Osteoblast (primary cell): ENCODE measurements at regions not wholly inside any gene's neighbourhood (a gene's known extent, or its start where the extent isn't known, plus 50 kb on each side); places are given as distances from the start of the nearest gene placed in this dataset.
A peak's percentile ranks its signal among the peaks of the same experiment; 100 is the strongest.

Source experiments
- DNase-seq: peaks from one replicate; pipeline ENCODE4 v3.0.0; 2011; ENCODE audit warnings: low spot score, mixed read lengths; ENCODE audit not compliant: insufficient read length; ENCODE audit errors: missing footprints
- H2AFZ ChIP-seq: 2 replicates; pipeline ENCODE4 v1.6.0; 2011; ENCODE audit warnings: mild to moderate bottlenecking, low read length
- H3K27ac ChIP-seq: 2 replicates; pipeline ENCODE4 v1.5.1; 2011; ENCODE audit warnings: mild to moderate bottlenecking, low read depth, low read length, moderate library complexity
- H3K27me3 ChIP-seq: 2 replicates; pipeline ENCODE4 v1.6.0; 2012; ENCODE audit warnings: mild to moderate bottlenecking, control low read depth, inconsistent platforms, low read length, moderate library complexity; ENCODE audit not compliant: insufficient read depth
- H3K36me3 ChIP-seq: 2 replicates; pipeline ENCODE4 v1.5.1; 2011; ENCODE audit warnings: mild to moderate bottlenecking, low read length, control low read depth, moderate library complexity; ENCODE audit not compliant: insufficient read depth
- H3K4me1 ChIP-seq: 2 replicates; pipeline ENCODE4 v1.5.1; 2011; ENCODE audit warnings: mild to moderate bottlenecking, low read length, control low read depth, moderate library complexity; ENCODE audit not compliant: insufficient read depth
- H3K4me2 ChIP-seq: 2 replicates; pipeline ENCODE4 v1.6.0; 2011; ENCODE audit warnings: mild to moderate bottlenecking, low read length; ENCODE audit not compliant: insufficient read depth
- H3K4me3 ChIP-seq: fragments of 200-600 bp; sonication (generic); 3 replicates; pipeline ENCODE4 v1.5.1; 2012; ENCODE audit warnings: mild to moderate bottlenecking, low read length, inconsistent platforms; ENCODE audit not compliant: insufficient read depth
- H3K79me2 ChIP-seq: 2 replicates; pipeline ENCODE4 v1.6.0; 2012; ENCODE audit warnings: mild to moderate bottlenecking, low read length, control low read depth, inconsistent platforms; ENCODE audit not compliant: insufficient read depth
- H3K9me3 ChIP-seq: 2 replicates; pipeline ENCODE4 v1.5.1; 2011; ENCODE audit warnings: low read depth, low read length, control low read depth
- H4K20me1 ChIP-seq: 2 replicates; pipeline ENCODE4 v1.6.0; 2012; ENCODE audit warnings: mild to moderate bottlenecking, low read length, control low read depth; ENCODE audit not compliant: insufficient read depth
- CTCF ChIP-seq: IDR thresholded peaks from 2 replicates; pipeline ENCODE4 v1.5.1; 2011; ENCODE audit warnings: mild to moderate bottlenecking, low read depth, low read length, moderate library complexity; ENCODE audit errors: extremely low read depth

GRCh38 chr4:3372933-3373465 is 68.8 kb upstream of the HGFAC start:
- Histone ChIP-seq H2AFZ (no peak overlapping the region), H3K27ac (no peak overlapping the region), H4K20me1 (peaks cover 15% of the 10 kb centered on the region), H3K4me1 (peaks cover 26% of the 10 kb centered on the region), H3K27me3 (no peaks in the 10 kb centered on the region), H3K36me3 (no peaks in the 10 kb centered on the region), H3K4me3 (no peak overlapping the region), H3K9me3 (no peaks in the 10 kb centered on the region), H3K4me2 (no peak overlapping the region), H3K79me2 (peaks cover 26% of the 10 kb centered on the region)
- DNase-seq, result peak; percentile 52
- TF ChIP-seq CTCF, result no peak

GRCh38 chr4:3373468-3373867 is 68.3 kb upstream of the HGFAC start:
- Histone ChIP-seq H3K27ac (no peak overlapping the region), H3K79me2 (peaks cover 23% of the 10 kb centered on the region)

GRCh38 chr4:3374011-3374645 is 67.6 kb upstream of the HGFAC start:
- TF ChIP-seq CTCF, result no peak

More at GRCh38 chr4:3373468-3373867, 68.3 kb upstream of the HGFAC start:
- no peaks in the 10 kb centered on the region for H3K9me3 ChIP-seq
- H2AFZ ChIP-seq, result no peak overlapping the region
- peaks cover 26% of the 10 kb centered on the region for H3K4me1 ChIP-seq
- no peak overlapping the region for H3K4me3 ChIP-seq
- TF ChIP-seq CTCF, result no peak
- H3K27me3 ChIP-seq, result no peaks in the 10 kb centered on the region
- DNase-seq, result peak; percentile 66
- H3K36me3 ChIP-seq, result no peaks in the 10 kb centered on the region
- H3K4me2 ChIP-seq, result no peak overlapping the region
- H4K20me1 ChIP-seq, result peaks cover 12% of the 10 kb centered on the region

GRCh38 chr4:3374667-3375066 is 67.1 kb upstream of the HGFAC start:
- no peaks in the 10 kb centered on the region for H3K9me3 ChIP-seq
- no peak for DNase-seq
- no peak for TF ChIP-seq CTCF
- peaks cover 12% of the 10 kb centered on the region for H4K20me1 ChIP-seq
- peaks cover 23% of the 10 kb centered on the region for H3K79me2 ChIP-seq
- no peaks in the 10 kb centered on the region for H3K27me3 ChIP-seq
- no peak overlapping the region for H2AFZ ChIP-seq
- H3K36me3 ChIP-seq, result no peaks in the 10 kb centered on the region
- no peak overlapping the region for H3K4me2 ChIP-seq
- no peak overlapping the region for H3K4me3 ChIP-seq
- H3K27ac ChIP-seq, result no peak overlapping the region
- peaks cover 16% of the 10 kb centered on the region for H3K4me1 ChIP-seq

More at GRCh38 chr4:3374011-3374645, 67.6 kb upstream of the HGFAC start:
- no peak overlapping the region for H3K4me3 ChIP-seq
- H3K4me2 ChIP-seq, result no peak overlapping the region
- no peaks in the 10 kb centered on the region for H3K36me3 ChIP-seq
- H3K9me3 ChIP-seq, result no peaks in the 10 kb centered on the region
- no peak overlapping the region for H2AFZ ChIP-seq
- peaks cover 12% of the 10 kb centered on the region for H4K20me1 ChIP-seq
- DNase-seq, result no peak
- peaks cover 23% of the 10 kb centered on the region for H3K79me2 ChIP-seq
- peaks cover 21% of the 10 kb centered on the region for H3K4me1 ChIP-seq
- no peaks in the 10 kb centered on the region for H3K27me3 ChIP-seq
- H3K27ac ChIP-seq, result no peak overlapping the region
